GM19372 (cell line): ENCODE measurements at regions not wholly inside any gene's neighbourhood (a gene's known extent, or its start where the extent isn't known, plus 50 kb on each side); places are given as distances from the start of the nearest gene placed in this dataset.

Source experiments
- ATAC-seq: cut with Tn5 transposase; IDR thresholded peaks from one replicate; pipeline ENCODE4 v1.9.1; 2021; ENCODE audit warnings: mild to moderate bottlenecking, low read depth, moderate library complexity; ENCODE audit not compliant: unreplicated experiment

DNA sequence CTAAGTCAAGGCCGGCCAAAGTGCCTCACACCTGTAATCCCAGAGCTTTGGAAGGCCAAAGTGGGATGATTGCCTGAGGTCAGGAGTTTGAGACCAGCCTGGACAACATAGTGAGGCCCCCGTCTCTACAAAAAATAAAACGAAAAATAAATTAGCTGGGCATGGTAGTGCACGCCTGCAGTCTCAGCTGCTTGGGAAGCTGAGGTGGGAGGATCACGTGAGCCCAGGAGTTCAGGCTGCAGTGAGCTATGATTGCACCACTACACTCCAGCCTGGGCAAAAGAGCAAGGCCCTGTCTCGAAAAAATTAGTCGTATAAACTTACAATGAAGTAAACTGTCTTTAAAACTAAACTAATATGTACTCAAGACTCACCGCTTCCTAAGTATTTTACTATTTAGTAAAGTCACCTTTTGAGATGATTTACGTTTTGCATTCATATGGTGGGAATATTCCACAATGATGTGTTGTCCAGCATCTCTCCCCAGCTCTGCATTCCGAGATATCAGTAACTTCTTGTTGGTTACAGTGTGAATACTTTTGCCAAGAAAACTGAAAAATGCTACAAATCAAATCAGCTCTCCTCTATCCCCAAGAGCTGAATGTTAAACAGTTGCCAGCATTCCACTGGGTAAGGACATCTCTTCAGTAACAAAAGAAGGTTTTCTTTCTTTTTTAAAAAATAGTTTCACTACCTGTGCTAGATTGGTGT lies 84.9 kb upstream of the C21orf91 start:
- ATAC-seq, result no peak

DNA sequence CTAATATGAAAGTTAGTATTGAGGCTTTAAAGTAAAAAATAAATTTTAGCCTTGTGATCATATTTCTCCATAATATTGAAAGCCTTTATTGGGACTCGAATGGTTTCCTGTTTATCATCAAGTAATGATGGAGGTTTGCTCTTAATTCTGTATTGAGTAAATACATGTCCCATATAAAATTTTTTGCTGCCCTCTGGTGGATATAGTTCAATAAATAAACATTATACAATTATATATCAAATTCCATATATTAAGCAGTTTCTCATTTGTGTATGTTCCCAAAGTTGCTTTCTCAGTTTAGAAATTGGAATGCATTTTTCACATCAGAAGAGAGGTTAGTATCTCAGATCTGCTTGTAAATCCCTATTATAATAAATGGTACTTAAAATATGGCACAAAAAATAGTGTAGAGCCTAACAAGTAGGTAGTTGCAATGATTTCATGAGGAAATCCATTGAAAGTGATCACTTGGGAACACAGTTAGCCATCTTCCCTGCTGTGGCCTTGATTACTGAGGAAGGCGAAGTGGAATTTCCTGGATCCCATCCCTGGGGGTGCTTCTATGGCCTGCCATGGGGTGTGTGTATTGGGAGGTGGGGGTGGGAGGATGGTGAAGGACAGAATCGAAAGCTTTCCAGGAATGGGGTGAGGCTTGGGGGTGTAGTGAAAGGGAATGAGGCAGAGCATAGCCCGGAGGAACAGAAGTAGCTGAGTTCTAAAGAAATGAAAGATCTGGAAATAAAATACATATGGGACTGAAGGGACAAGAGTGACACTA lies 84.1 kb upstream of the C21orf91 start:
- no peak for ATAC-seq

DNA sequence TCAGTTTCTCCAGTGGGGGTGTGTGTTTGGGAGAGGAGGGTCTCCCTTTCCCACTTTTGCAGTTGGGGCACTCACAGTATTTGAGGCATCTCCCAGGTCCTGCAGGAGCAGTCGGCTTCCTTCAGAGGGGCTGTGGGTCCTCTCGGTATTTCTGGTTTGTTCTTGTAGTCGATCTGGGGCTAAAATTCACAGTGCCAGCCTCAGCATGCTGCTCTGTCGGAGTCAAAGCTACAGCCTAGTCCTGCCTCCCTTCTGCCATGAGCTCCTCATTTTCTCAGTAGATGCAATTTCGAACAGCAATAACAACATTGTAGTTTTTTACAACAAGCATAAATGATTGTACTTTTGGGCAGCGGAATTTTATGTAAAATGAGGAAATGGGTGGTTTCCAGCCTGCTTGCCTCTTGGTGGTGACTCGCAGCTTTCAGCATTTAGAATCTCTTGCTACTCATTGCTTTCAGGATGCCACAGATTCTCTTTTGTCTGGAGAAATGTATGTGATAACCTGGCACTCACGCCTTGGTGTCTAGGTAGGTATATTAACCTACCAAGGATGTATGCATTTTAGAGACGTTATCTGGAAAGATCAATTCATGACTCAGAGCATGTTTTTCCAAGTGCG lies 82.4 kb upstream of the C21orf91 start:
- no peak for ATAC-seq

DNA sequence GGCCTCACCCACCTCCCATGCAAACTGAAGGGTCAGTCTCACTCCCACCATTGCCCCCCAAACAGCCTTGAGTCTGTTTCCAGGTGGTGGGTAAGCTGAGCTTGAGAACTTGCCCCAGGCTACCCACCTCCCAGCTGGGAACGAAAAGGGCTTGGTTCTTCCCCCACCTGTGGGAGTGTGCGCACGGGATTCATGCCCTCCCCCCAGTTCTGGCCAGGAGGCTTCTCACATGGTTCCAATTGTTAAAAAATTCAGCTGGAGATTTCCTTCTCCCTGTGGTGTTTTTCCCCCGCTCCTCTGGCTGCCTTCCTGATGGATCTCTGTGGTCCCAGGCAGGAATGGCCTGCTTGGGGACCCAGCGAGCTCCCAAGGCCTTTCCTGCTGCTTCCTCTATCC lies 81.8 kb upstream of the C21orf91 start:
- no peak for ATAC-seq

DNA sequence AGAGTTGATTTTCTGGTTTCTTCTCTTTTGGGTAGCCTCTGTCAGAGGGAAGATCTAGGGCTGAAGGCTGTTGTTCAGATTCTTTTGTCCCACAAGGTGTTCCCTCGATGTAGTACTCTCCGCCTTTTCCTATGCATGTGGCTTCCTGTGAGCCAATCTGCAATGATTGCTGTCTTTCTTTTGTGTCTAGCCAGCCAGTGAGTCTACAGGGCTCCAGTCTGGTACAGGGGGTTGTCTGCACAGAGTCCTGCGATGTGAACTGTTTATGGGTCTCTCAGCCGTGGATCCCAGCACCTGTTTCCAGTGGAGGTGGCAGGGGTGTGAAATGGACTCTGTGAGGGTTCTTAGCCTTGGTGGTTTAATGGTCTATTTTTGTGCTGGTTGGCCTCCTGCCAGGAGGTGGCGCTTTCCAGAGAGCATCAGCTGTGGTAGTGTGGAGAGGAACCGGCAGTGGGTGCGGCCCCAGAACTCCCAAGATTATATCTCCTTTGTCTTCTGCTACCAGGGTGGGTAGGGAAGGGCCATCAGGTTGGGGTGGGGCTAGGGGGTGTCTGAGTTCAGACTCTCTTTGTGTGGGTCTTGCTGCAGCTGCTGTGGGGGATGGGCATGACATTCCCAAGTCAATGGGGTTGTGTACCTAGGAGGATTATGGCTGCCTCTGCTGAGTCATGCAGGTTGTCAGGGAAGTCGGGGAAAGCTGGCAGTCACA lies 81.3 kb upstream of the C21orf91 start:
- ATAC-seq, result no peak

DNA sequence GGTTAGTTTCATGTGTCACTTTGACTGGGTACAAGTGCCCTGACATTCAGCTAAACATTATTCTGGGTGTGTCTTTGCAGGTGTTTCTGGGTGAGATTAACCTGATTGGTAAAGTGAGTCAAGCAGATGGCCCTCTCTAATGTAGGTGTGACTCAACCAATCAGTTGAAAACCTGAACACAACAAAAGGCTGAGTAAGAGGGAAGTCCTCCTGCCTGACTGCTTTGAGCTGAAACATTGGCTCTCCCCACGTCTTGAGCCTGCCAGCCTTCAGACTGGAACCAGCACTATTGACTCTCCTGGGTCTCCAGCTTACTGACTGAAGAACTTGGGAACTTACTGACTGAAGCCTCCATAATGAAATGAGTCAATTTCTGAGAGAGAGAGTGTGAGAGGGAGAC lies 70.0 kb upstream of the C21orf91 start:
- ATAC-seq, result no peak

DNA sequence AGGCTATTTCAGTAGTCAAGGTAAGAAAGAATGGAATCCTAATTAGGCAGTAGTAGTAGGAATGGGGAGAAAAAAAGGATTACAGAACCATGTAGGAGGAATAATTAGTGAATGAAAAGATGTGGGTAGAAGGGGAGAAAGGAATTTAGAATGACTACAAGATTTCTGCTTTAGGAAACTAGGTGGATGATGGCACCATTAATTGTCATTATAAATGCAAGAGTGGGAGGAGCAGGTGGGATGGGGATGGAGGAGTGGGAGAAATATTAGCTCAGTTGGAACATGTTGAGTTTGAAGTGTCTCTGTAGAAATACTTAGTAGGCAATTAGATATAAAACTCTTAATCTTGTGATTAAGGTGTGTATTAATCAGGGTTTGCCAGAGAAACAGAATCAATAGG lies 50.0 kb upstream of the C21orf91 start:
- ATAC-seq, result no peak
